K562 (cell line): ENCODE measurements at regions not wholly inside any gene's neighbourhood (a gene's known extent, or its start where the extent isn't known, plus 50 kb on each side); places are given as distances from the start of the nearest gene placed in this dataset.

ENCODE experiments used
- ATAC-seq: fragments of 200-7000 bp; cut with Tn5 transposase; 3 replicates; pipeline ENCODE4 v1.9.1; 2020; ENCODE audit warnings: moderate library complexity
- BruUV-seq: library from RNA; stranded (reverse); fragments of 400-500 nt; replicated peaks from 2 replicates; lab custom pipeline; 2021; lab: Mats Ljungman, UMichigan
- CTCF ChIA-PET: fragments of 300-600 bp; formaldehyde crosslinking; extraction: SDS; loops from one replicate; lab custom pipeline; 2021; ENCODE audit warnings: low intra/inter-chr PET ratio; lab: Yijun Ruan, JAX
- POLR2A ChIA-PET: fragments of 300-600, 350-650 bp; sonication (Branson Sonifier 250); formaldehyde crosslinking; extraction: SDS; loops from one replicate; lab custom pipeline; 2021; ENCODE audit warnings: antibody characterized with exemption, inconsistent platforms; lab: Yijun Ruan, JAX
- DNase-seq, 4 experiments: peaks; one replicate each; pipeline versions ENCODE4 v3.0.0 to v3.0.0-alpha.2; 2011 to 2018; ENCODE audit warnings: low spot score in 3 of 4, mixed read lengths in 3 of 4; ENCODE audit errors: extremely low read depth in 1 of 4
- FAIRE-seq: peaks from 2 replicates; lab custom pipeline; 2011; peaks lifted over from hg19 to GRCh38; lab: Jason Lieb, UNC
- H2AFZ ChIP-seq: 2 replicates; pipeline ENCODE4 v1.6.0; 2011; ENCODE audit warnings: low read depth, low read length, control low read depth, inconsistent platforms
- H3K27ac ChIP-seq: fragments of 200-600 bp; 3 replicates; pipeline ENCODE4 v1.8.0; 2011; ENCODE audit warnings: low read depth, mild to moderate bottlenecking, control low read depth, inconsistent platforms, low read length, moderate library complexity, mixed read lengths; ENCODE audit errors: extremely low read depth
- H3K27me3 ChIP-seq, 2 experiments: fragments of 300-600 bp in 1 of 2; 2 replicates in 1 of 2; 3 replicates in 1 of 2; pipeline versions ENCODE4 v1.6.0 to v1.8.0; 2011; ENCODE audit warnings: inconsistent platforms in 2 of 2, low read length in 2 of 2, mild to moderate bottlenecking in 1 of 2, mixed read lengths in 1 of 2, moderate library complexity in 1 of 2; ENCODE audit not compliant: control insufficient read depth in 2 of 2, insufficient read depth in 2 of 2
- H3K36me3 ChIP-seq: fragments of 300-600 bp; 3 replicates; pipeline ENCODE4 v1.8.0; 2011; ENCODE audit warnings: mild to moderate bottlenecking, low read length, inconsistent platforms; ENCODE audit not compliant: control insufficient read depth, insufficient read depth
- H3K4me1 ChIP-seq, 2 experiments: fragments of 200-600 bp in 1 of 2; replicated peaks in 1 of 2; 2 replicates in 1 of 2; 3 replicates in 1 of 2; pipeline versions ENCODE4 v1.5.1 to v1.8.0; 2011; ENCODE audit warnings: inconsistent platforms in 2 of 2, low read length in 2 of 2, mild to moderate bottlenecking in 1 of 2, mixed read lengths in 1 of 2, moderate library complexity in 1 of 2; ENCODE audit not compliant: control insufficient read depth in 2 of 2, insufficient read depth in 2 of 2
- H3K4me2 ChIP-seq: 2 replicates; pipeline ENCODE4 v1.6.1; 2011; ENCODE audit warnings: low read length, control low read depth, inconsistent platforms, mixed read lengths; ENCODE audit not compliant: insufficient read depth
- H3K4me3 ChIP-seq: fragments of 200-600 bp; sonication (generic), shearing (Covaris generic); 2 replicates; pipeline ENCODE4 v1.5.1; 2016; ENCODE audit warnings: control low read depth, inconsistent platforms
- H3K79me2 ChIP-seq: fragments of 200-600 bp; 3 replicates; pipeline ENCODE4 v1.8.0; 2011; ENCODE audit warnings: low read length, inconsistent platforms; ENCODE audit not compliant: control insufficient read depth, insufficient read depth
- H3K9ac ChIP-seq, 2 experiments: 2 replicates each; pipeline versions ENCODE4 v1.6.0 to v1.6.1; 2011; ENCODE audit warnings: low read depth in 2 of 2, low read length in 2 of 2, control low read depth in 1 of 2, inconsistent platforms in 1 of 2, mild to moderate bottlenecking in 1 of 2, mixed read lengths in 1 of 2; ENCODE audit not compliant: insufficient read depth in 1 of 2
- H3K9me1 ChIP-seq: one replicate; pipeline ENCODE4 v1.6.0; 2011; ENCODE audit warnings: inconsistent platforms, mild to moderate bottlenecking, low read length, moderate library complexity; ENCODE audit not compliant: control insufficient read depth, insufficient read depth
- H3K9me3 ChIP-seq: replicated peaks from 2 replicates; pipeline ENCODE4 v1.5.1; 2011; ENCODE audit warnings: low read depth, low read length, inconsistent platforms; ENCODE audit not compliant: control insufficient read depth, insufficient read depth
- H4K20me1 ChIP-seq: replicated peaks from 2 replicates; pipeline ENCODE4 v1.6.1; 2011; ENCODE audit warnings: low read length, inconsistent platforms, mixed read lengths; ENCODE audit not compliant: control insufficient read depth, insufficient read depth
- E2F1 ChIP-seq: sonication (generic); formaldehyde crosslinking; IDR thresholded peaks from 2 replicates; pipeline ENCODE4 v1.8.1; 2023; ENCODE audit warnings: mild to moderate bottlenecking, missing genetic modification reagents, moderate library complexity
- FIP1L1 ChIP-seq: fragments of 200-400 bp; formaldehyde crosslinking; IDR thresholded peaks from 2 replicates; pipeline ENCODE4 v1.6.1; 2018; ENCODE audit warnings: mild to moderate bottlenecking, low read depth, low read length; ENCODE audit not compliant: poor library complexity, severe bottlenecking
- HES1 ChIP-seq: fragments of 450-650 bp; IDR thresholded peaks from 2 replicates; pipeline ENCODE4 v1.6.1; 2016; ENCODE audit warnings: low read depth, mild to moderate bottlenecking, moderate library complexity
- HOXB6 ChIP-seq: fragments of 250-450 bp; sonication (Bioruptor Pico); IDR thresholded peaks from 2 replicates; pipeline ENCODE4 v1.5.1; 2022; ENCODE audit warnings: mild to moderate bottlenecking, borderline replicate concordance
- MTA3 ChIP-seq: fragments of 450-650 bp; formaldehyde crosslinking; IDR thresholded peaks from 2 replicates; pipeline ENCODE4 v1.6.1; 2017; ENCODE audit warnings: mild to moderate bottlenecking, borderline replicate concordance
- MYBL2 ChIP-seq, 2 experiments: fragments of 450-650 bp in 1 of 2; sonication (generic) in 1 of 2; formaldehyde crosslinking in 1 of 2; IDR thresholded peaks; 2 replicates each; pipeline versions ENCODE4 v1.6.1 to v1.8.1; 2017 to 2022; ENCODE audit warnings: borderline replicate concordance in 1 of 2, inconsistent platforms in 1 of 2, low read depth in 1 of 2, mild to moderate bottlenecking in 1 of 2, missing genetic modification reagents in 1 of 2, moderate library complexity in 1 of 2
- NBN ChIP-seq: fragments of 450-650 bp; IDR thresholded peaks from 2 replicates; pipeline ENCODE4 v1.6.1; 2016; ENCODE audit warnings: low read depth, mild to moderate bottlenecking
- NCOA1 ChIP-seq: fragments of 450-650 bp; IDR thresholded peaks from 2 replicates; pipeline ENCODE4 v1.6.1; 2016; ENCODE audit warnings: low read depth
- OTX1 ChIP-seq: fragments of 450-650 bp; formaldehyde crosslinking; IDR thresholded peaks from 2 replicates; pipeline ENCODE4 v1.4.0; 2022; ENCODE audit warnings: mild to moderate bottlenecking
- SAP30 ChIP-seq: fragments of 200-600 bp; sonication (generic); IDR thresholded peaks from 2 replicates; pipeline ENCODE4 v1.6.1; 2012; ENCODE audit warnings: borderline replicate concordance, low read depth, mild to moderate bottlenecking, moderate library complexity, low read length, control low read depth, inconsistent platforms; ENCODE audit not compliant: insufficient read depth, poor library complexity, severe bottlenecking
- SRSF7 ChIP-seq: fragments of 200-400 bp; formaldehyde crosslinking; optimal IDR thresholded peaks from 2 replicates; pipeline ENCODE3; 2017; ENCODE audit warnings: mild to moderate bottlenecking, low read depth, low read length
- THRA ChIP-seq: fragments of 450-650 bp; IDR thresholded peaks from 2 replicates; pipeline ENCODE4 v1.6.1; 2017; ENCODE audit warnings: mild to moderate bottlenecking, moderate library complexity
- ZBTB49 ChIP-seq: sonication (generic); formaldehyde crosslinking; IDR thresholded peaks from 2 replicates; pipeline ENCODE4 v1.8.0; 2022; ENCODE audit warnings: missing genetic modification reagents, mild to moderate bottlenecking, borderline replicate concordance
- ZNF197 ChIP-seq: fragments of 200-800 bp; sonication (Bioruptor generic); IDR thresholded peaks from 2 replicates; pipeline ENCODE4 v1.6.1; 2016; ENCODE audit warnings: low read depth, missing genetic modification characterization, missing compliant biosample characterization
- ZNF212 ChIP-seq: fragments of 450-650 bp; formaldehyde crosslinking; IDR thresholded peaks from 2 replicates; pipeline ENCODE4 v1.4.0; 2020; ENCODE audit warnings: mild to moderate bottlenecking
- ZNF324 ChIP-seq: fragments of 250-450 bp; sonication (Bioruptor Pico); IDR thresholded peaks from 2 replicates; pipeline ENCODE4 v1.4.0; 2020; ENCODE audit warnings: mild to moderate bottlenecking
- ZNF551 ChIP-seq: fragments of 250-450 bp; sonication (Bioruptor Pico); IDR thresholded peaks from 2 replicates; pipeline ENCODE4 v1.5.0; 2021; ENCODE audit warnings: mild to moderate bottlenecking, moderate library complexity
- ZNF644 ChIP-seq: fragments of 200-800 bp; sonication (Bioruptor generic); IDR thresholded peaks from 2 replicates; pipeline ENCODE4 v1.6.1; 2016; ENCODE audit warnings: low read depth, missing genetic modification characterization, missing compliant biosample characterization
- in situ Hi-C: fragments of 300-500 bp; cut with MboI; formaldehyde crosslinking; loops from 4 replicates; pipeline ENCODE4 v1.15.0; 2018; ENCODE audit warnings: inconsistent platforms, mixed read lengths
- intact Hi-C: fragments of 100-400 bp; cut with micrococcal nuclease; formaldehyde crosslinking; loops from 2 replicates; pipeline ENCODE4 v1.14.2; 2022

GRCh38 chr3:144852999-144853398 lies 881.4 kb downstream of the DIPK2A start:
- Histone ChIP-seq H3K9me1 (no peaks in the 10 kb centered on the region), H3K36me3 (no peaks in the 10 kb centered on the region), H3K9me3 (no peaks in the 10 kb centered on the region), H3K27me3 (no peaks in the 10 kb centered on the region), H3K4me3 (no peak overlapping the region), H2AFZ (no peak overlapping the region), H3K27ac (no peak overlapping the region), H3K4me1 (no peaks in the 10 kb centered on the region), H3K4me2 (no peak overlapping the region), H3K9ac (no peak overlapping the region), H4K20me1 (no peaks in the 10 kb centered on the region), H3K79me2 (no peaks in the 10 kb centered on the region)
- ChIA-PET POLR2A (no interaction called here), CTCF (no interaction called here)
- no peak for ATAC-seq
- TF ChIP-seq ZBTB49 (CRISPR knock-in tag) (no peak), NCOA1 (no peak), SRSF7 (no peak), SAP30 (no peak), THRA (no peak), OTX1 (CRISPR knock-in tag) (no peak), FIP1L1 (no peak), ZNF197 (no peak), HES1 (no peak), MYBL2 (IDR thresholded peaks at IDR 0.05; ENCODE audit: low read depth) (no peak), MYBL2 (CRISPR knock-in tag; IDR thresholded peaks at IDR 0.05; ENCODE audit: borderline replicate concordance) (no peak), ZNF212 (CRISPR knock-in tag) (no peak), ZNF551 (no peak), ZNF644 (tag) (no peak), MTA3 (no peak), ZNF324 (CRISPR knock-in tag) (no peak), E2F1 (CRISPR knock-in tag) (no peak), NBN (no peak), HOXB6 (no peak)
- no TSS peak for BruUV-seq
- DNase-seq, result no peak
- intact Hi-C loops, result no loop called here
- in situ Hi-C loops, result no loop called here
- FAIRE-seq, result no peak
